Esophagus squamous epithelium (tissue), 5 donors: ENCODE measurements at regions not wholly inside any gene's neighbourhood (a gene's known extent, or its start where the extent isn't known, plus 50 kb on each side); places are given as distances from the start of the nearest gene placed in this dataset.
"Not testable (repeated sequence)": the region's sequence is repeated elsewhere in the genome, so short reads cannot be mapped to it uniquely, and the experiment has no call there.

Source experiments
- DNase-seq: peaks from one replicate; lab custom pipeline; 2025; lab: John Stamatoyannopoulos, UW
- H3K27ac ChIP-seq, 4 donors: fragments of 200-600 bp; sonication (generic); one replicate each; pipeline ENCODE4 v1.5.1; 2016 to 2019; ENCODE audit warnings: mild to moderate bottlenecking in 1 of 4
- H3K27me3 ChIP-seq, 4 donors: fragments of 200-600 bp; sonication (generic); 1 replicate in 3 of 4; 2 replicates in 1 of 4; pipeline versions ENCODE4 v1.5.1 to v1.6.0; 2017 to 2021; ENCODE audit warnings: antibody characterized with exemption in 1 of 4
- H3K36me3 ChIP-seq, 3 donors: fragments of 200-600 bp; sonication (generic); one replicate each; pipeline ENCODE4 v1.5.1; 2016 to 2019
- H3K4me1 ChIP-seq, 3 donors: fragments of 200-600 bp; sonication (generic); one replicate each; pipeline ENCODE4 v1.5.1; 2017 to 2019
- H3K4me3 ChIP-seq, 4 donors: fragments of 200-600 bp; sonication (generic); 1 replicate in 3 of 4; 2 replicates in 1 of 4; pipeline ENCODE4 v1.5.1; 2016 to 2019; ENCODE audit warnings: mild to moderate bottlenecking in 2 of 4, moderate library complexity in 1 of 4
- H3K9me3 ChIP-seq, 3 donors: fragments of 200-600 bp; sonication (generic); one replicate each; pipeline ENCODE4 v1.5.1; 2016 to 2019
- CTCF ChIP-seq, 6 experiments: fragments of 450-650 bp in 4 of 6; fragments of 200-600 bp in 2 of 6; sonication (generic) in 2 of 6; IDR thresholded peaks; one replicate each; pipeline ENCODE4 v1.5.1; 2016 to 2019; ENCODE audit warnings: antibody characterized with exemption in 6 of 6, mild to moderate bottlenecking in 4 of 6, moderate library complexity in 4 of 6
- POLR2A ChIP-seq, 4 donors: fragments of 450-650 bp; IDR thresholded peaks; one replicate each; pipeline ENCODE4 v1.6.1; 2017; ENCODE audit warnings: antibody characterized with exemption in 4 of 4, mild to moderate bottlenecking in 4 of 4, moderate library complexity in 3 of 4
- WGBS, 2 donors: methylation state at CpG; one replicate each; pipeline ENCODE4 v1.1.5; 2018; 5-methylcytosine and 5-hydroxymethylcytosine counted together
- intact Hi-C: fragments of 100-400 bp; cut with DNase I; formaldehyde crosslinking; loops from one replicate; pipeline ENCODE4 v1.15.0; 2022
- small RNA-seq, 4 donors: library from RNA; depleted of rRNA; stranded (forward); fragments of <200 nt; gene quantifications; one replicate each; pipeline ENCODE3, GENCODE V24; 2016
- donor health status: DM: yes; HTN: yes; CAD: no.

GRCh38 chr9:93750045-93750444 is 173.7 kb downstream of the PHF2 start:
- Histone ChIP-seq H3K9me3 (peaks cover 0 to 41% (median 28%) of the 10 kb centered on the region in 3 donors), H3K4me1 (no peaks in the 10 kb centered on the region), H3K4me3 (no peak overlapping the region), H3K27ac (no peak overlapping the region), H3K27me3 (no peaks in the 10 kb centered on the region), H3K36me3 (no peaks in the 10 kb centered on the region)
- no peak for DNase-seq
- TF ChIP-seq CTCF (IDR thresholded peaks at IDR 0.05) (no peak), POLR2A (IDR thresholded peaks at IDR 0.05) (no peak)
- 59 to 68% methylated on average over 2 of the region's 2 CpGs for WGBS, 2 donors
- intact Hi-C loops: no loop called here

GRCh38 chr9:93748827-93749226 is 172.4 kb downstream of the PHF2 start:
- H3K9me3 ChIP-seq: peaks cover 0 to 42% (median 28%) of the 10 kb centered on the region in 3 donors
- WGBS, 2 donors: 67% methylated on average over 1 of the region's 1 CpG; no CpG with 5 or more reads in 1 of the 2 donors

GRCh38 chr9:93731963-93732362 is 155.6 kb downstream of the PHF2 start:
- Histone ChIP-seq H3K4me3 (no peak overlapping the region), H3K27me3 (peaks cover 0 to 55% (median 0%) of the 10 kb centered on the region in 4 donors), H3K36me3 (no peaks in the 10 kb centered on the region), H3K27ac (no peak overlapping the region), H3K4me1 (no peaks in the 10 kb centered on the region), H3K9me3 (peaks cover 0 to 20% (median 0%) of the 10 kb centered on the region in 3 donors)
- 27 to 33% methylated on average over 1 of the region's 1 CpG for WGBS, 2 donors
- no peak for DNase-seq
- intact Hi-C loops: no loop called here
- TF ChIP-seq POLR2A (IDR thresholded peaks at IDR 0.05) (no peak), CTCF (IDR thresholded peaks at IDR 0.05) (no peak)

More at GRCh38 chr9:93748827-93749226, 172.4 kb downstream of the PHF2 start:
- H3K27me3 ChIP-seq, DNase-seq, intact Hi-C loops, H3K36me3 ChIP-seq, H3K4me3 ChIP-seq, H3K27ac ChIP-seq, H3K4me1 ChIP-seq: not testable (repeated sequence)

GRCh38 chr9:93730648-93731047 is 154.3 kb downstream of the PHF2 start:
- H3K9me3 ChIP-seq: peaks cover 0 to 20% (median 0%) of the 10 kb centered on the region in 3 donors
- H3K4me3 ChIP-seq: no peak overlapping the region
- no peak overlapping the region for H3K27ac ChIP-seq
- no peaks in the 10 kb centered on the region for H3K36me3 ChIP-seq
- no peak for TF ChIP-seq POLR2A (IDR thresholded peaks at IDR 0.05)
- no peak for TF ChIP-seq CTCF (IDR thresholded peaks at IDR 0.05)
- H3K4me1 ChIP-seq: no peaks in the 10 kb centered on the region
- intact Hi-C loops: no loop called here
- WGBS, 2 donors: 24 to 25% methylated on average over 8 of the region's 8 CpGs
- peaks cover 0 to 60% (median 0%) of the 10 kb centered on the region in 4 donors for H3K27me3 ChIP-seq
- DNase-seq: no peak

GRCh38 chr9:93730217-93730616 is 153.8 kb downstream of the PHF2 start:
- WGBS, 2 donors: 30 to 55% methylated on average over 11 of the region's 11 CpGs
- DNase-seq: no peak
- no peak overlapping the region for H3K4me3 ChIP-seq
- intact Hi-C loops: no loop called here
- no peaks in the 10 kb centered on the region for H3K36me3 ChIP-seq
- H3K27me3 ChIP-seq: peaks cover 0 to 60% (median 0%) of the 10 kb centered on the region in 4 donors
- no peak overlapping the region for H3K27ac ChIP-seq
- no peaks in the 10 kb centered on the region for H3K4me1 ChIP-seq
- H3K9me3 ChIP-seq: peaks cover 0 to 20% (median 0%) of the 10 kb centered on the region in 3 donors
- no peak for TF ChIP-seq POLR2A (IDR thresholded peaks at IDR 0.05)
- TF ChIP-seq CTCF (IDR thresholded peaks at IDR 0.05): no peak

Small RNA genes lying in the stretch of these regions (small RNA-seq; reads per million reads assigned to genes)
- 0 reads per million in 4 donors for gene MIR4291
